ENCODE measurements at regions not wholly inside any gene's neighbourhood (a gene's known extent, or its start where the extent isn't known, plus 50 kb on each side); places are given as distances from the start of the nearest gene placed in this dataset.

DNA sequence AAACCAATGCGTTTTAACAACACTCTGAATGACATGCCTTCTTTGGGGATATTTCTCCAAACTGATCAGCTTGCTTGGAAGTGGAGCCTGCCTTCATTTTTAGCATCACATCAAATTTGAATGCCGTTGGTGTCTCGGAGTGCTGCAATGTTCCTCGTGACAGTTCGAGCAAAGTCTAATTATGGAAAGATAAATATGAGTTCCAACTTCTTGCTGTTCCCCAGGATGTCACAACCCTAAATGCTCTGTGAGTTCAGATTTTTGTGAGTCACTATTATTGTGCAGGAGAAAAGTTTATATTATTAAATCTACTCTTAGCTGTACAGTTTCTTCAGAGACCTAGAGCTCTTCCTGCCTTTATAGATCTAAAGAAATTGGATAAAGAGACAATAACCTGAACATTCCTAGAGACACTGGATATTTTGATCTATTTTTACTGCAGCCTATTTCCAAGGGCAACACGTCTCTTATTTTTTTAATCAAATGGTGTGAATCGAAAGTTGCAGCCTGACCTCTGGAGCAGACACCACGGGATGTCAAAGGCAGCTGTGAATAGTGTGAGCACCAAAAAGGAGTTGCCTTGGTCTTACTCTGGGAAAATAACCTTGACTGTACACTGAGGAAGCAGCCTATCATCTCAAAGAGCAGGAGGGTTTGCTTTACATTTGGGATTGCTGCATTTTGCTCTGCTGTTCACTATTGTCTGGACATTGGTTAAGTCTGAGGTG is 330.1 kb downstream of the TDRD15 start:
- no peak overlapping the region for H3K9ac ChIP-seq (ENCODE audit: insufficient read length)
- TF ChIP-seq POLR2AphosphoS5 (IDR thresholded peaks at IDR 0.05; ENCODE audit: borderline replicate concordance, low read depth, low read length), result no peak
- no peak for TF ChIP-seq FOXP2 (optimal IDR thresholded peaks at IDR 0.05; ENCODE audit: control extremely low read depth, extremely low read length, insufficient read depth)
- no peak for TF ChIP-seq EZH2 (IDR thresholded peaks at IDR 0.05)
- no peak overlapping the region for H3K27ac ChIP-seq
- no peak for DNase-seq (ENCODE audit: low read depth, low spot score)
- no peaks in the 10 kb centered on the region for H3K36me3 ChIP-seq (ENCODE audit: insufficient read depth, low read length)
- no peaks in the 10 kb centered on the region for H3K9me3 ChIP-seq (ENCODE audit: low read depth, low read length)
- no peak overlapping the region for H3K4me3 ChIP-seq

DNA sequence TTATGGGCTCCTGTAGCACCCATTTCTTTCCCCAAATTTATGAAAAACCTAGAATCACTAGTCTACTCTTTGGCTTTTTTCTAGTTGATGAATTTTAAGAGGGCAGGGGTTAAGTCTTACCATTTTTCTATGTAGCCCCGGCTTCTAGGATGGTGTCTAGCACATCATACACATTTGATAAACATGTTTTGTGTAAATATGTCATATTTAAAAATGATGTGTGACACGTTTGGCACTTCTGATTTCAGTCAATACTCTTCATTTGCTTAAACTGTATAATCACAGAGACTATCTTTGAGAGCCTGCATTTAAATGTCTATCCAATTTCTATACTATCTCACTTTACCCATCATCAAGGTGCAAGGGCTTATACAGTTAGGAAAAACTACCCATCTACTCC is 331.1 kb downstream of the TDRD15 start:
- Histone ChIP-seq H3K36me3 (ENCODE audit: insufficient read depth, low read length) (no peaks in the 10 kb centered on the region), H3K27ac (no peak overlapping the region), H3K9ac (ENCODE audit: insufficient read length) (no peak overlapping the region), H3K4me3 (no peak overlapping the region), H3K9me3 (ENCODE audit: low read depth, low read length) (no peaks in the 10 kb centered on the region)
- no peak for DNase-seq (ENCODE audit: low read depth, low spot score)
- TF ChIP-seq EZH2 (IDR thresholded peaks at IDR 0.05) (no peak), FOXP2 (optimal IDR thresholded peaks at IDR 0.05; ENCODE audit: control extremely low read depth, extremely low read length, insufficient read depth) (no peak), POLR2AphosphoS5 (IDR thresholded peaks at IDR 0.05; ENCODE audit: borderline replicate concordance, low read depth, low read length) (no peak)

DNA sequence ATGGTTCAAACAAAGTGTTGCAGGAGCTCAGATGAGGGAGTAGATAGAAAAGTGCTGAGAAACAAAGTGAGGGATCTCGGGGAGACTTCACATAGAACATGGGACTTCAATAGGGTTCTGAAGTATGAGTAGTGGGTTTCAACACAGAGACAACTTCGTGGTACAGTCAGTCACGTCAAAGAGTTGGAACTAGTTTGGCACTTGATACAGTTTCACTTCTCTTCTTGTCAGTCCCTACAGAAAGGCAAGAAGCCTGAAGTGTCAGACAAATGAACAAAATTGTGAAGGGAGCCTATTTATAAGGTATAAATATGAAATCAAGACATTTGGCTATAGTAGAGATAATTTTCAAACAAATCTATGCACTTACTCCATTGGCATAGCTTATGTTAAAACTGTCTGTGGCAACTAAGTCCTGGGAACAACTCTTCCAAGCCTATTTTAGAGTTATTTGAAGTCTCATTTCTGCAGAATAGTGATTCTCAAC is 338.0 kb downstream of the TDRD15 start:
- H3K36me3 ChIP-seq (ENCODE audit: insufficient read depth, low read length), result no peaks in the 10 kb centered on the region
- TF ChIP-seq EZH2 (IDR thresholded peaks at IDR 0.05), result no peak
- no peak for TF ChIP-seq FOXP2 (optimal IDR thresholded peaks at IDR 0.05; ENCODE audit: control extremely low read depth, extremely low read length, insufficient read depth)
- TF ChIP-seq POLR2AphosphoS5 (IDR thresholded peaks at IDR 0.05; ENCODE audit: borderline replicate concordance, low read depth, low read length), result no peak
- H3K4me3 ChIP-seq, result no peak overlapping the region
- no peak overlapping the region for H3K27ac ChIP-seq
- H3K9me3 ChIP-seq (ENCODE audit: low read depth, low read length), result no peaks in the 10 kb centered on the region
- no peak overlapping the region for H3K9ac ChIP-seq (ENCODE audit: insufficient read length)
- no peak for DNase-seq (ENCODE audit: low read depth, low spot score)

DNA sequence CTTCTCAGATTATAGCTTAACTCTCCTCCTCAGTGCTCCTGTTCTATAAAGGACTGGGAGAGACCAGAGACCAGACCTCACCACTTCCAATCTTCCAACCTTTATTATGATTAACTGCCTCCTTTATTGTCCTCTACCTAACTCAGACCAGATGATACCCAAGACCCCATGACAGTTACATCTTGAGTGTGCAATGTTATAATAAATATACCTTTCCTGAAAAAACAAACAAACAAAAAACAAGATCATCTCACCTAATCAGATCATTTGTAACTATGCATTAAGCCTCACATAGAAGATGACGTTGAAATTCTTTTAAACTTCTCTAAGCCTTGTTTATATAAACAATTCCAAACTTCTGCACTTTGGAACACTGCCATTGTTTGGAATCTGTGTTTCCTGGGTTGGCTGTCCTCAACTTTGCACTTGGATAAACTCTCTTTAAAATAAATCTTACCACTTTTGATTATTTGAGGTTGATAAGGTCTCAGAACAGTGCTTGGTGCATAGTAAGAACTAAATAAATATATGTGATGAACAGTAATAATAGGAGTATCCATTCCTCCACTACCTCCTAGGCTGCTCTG is 342.7 kb downstream of the TDRD15 start:
- no peak for TF ChIP-seq FOXP2 (optimal IDR thresholded peaks at IDR 0.05; ENCODE audit: control extremely low read depth, extremely low read length, insufficient read depth)
- TF ChIP-seq EZH2 (IDR thresholded peaks at IDR 0.05), result no peak
- TF ChIP-seq POLR2AphosphoS5 (IDR thresholded peaks at IDR 0.05; ENCODE audit: borderline replicate concordance, low read depth, low read length), result no peak

DNA sequence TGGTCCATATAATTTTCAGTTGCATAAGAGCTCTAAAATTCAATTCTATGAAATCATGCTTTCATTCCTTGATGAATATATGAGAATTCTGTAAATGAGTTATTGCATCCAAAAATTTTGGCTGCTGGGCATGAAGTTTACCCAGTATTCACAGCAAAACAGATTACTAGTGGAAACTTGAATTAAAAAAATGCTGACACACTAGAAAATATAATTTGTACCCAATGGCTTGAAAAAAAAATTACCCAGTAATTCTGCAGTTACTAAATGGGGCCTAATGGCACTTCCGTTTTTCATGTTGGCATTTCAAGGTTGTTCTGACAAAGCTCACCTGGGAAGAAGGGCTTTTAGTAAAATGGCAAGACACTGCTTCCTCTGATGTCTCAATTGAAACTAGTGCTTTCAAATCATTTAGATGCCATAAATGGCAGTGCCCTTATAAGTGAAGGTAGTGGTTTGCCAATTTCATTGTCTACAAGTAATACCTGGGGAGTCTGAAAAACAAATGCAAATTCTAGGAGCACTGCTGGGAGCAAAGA is 343.6 kb downstream of the TDRD15 start:
- no peaks in the 10 kb centered on the region for H3K9me3 ChIP-seq (ENCODE audit: low read depth, low read length)
- no peaks in the 10 kb centered on the region for H3K36me3 ChIP-seq (ENCODE audit: insufficient read depth, low read length)
- TF ChIP-seq POLR2AphosphoS5 (IDR thresholded peaks at IDR 0.05; ENCODE audit: borderline replicate concordance, low read depth, low read length) (no peak), EZH2 (IDR thresholded peaks at IDR 0.05) (no peak), FOXP2 (optimal IDR thresholded peaks at IDR 0.05; ENCODE audit: control extremely low read depth, extremely low read length, insufficient read depth) (no peak)
- no peak overlapping the region for H3K27ac ChIP-seq
- no peak overlapping the region for H3K9ac ChIP-seq (ENCODE audit: insufficient read length)
- no peak for DNase-seq (ENCODE audit: low read depth, low spot score)
- no peak overlapping the region for H3K4me3 ChIP-seq

More for the DNA sequence above, 342.7 kb downstream of the TDRD15 start:
- H3K27ac ChIP-seq, result no peak overlapping the region
- no peak overlapping the region for H3K4me3 ChIP-seq
- H3K9ac ChIP-seq (ENCODE audit: insufficient read length), result no peak overlapping the region
- no peaks in the 10 kb centered on the region for H3K36me3 ChIP-seq (ENCODE audit: insufficient read depth, low read length)
- no peaks in the 10 kb centered on the region for H3K9me3 ChIP-seq (ENCODE audit: low read depth, low read length)
- no peak for DNase-seq (ENCODE audit: low read depth, low spot score)

DNA sequence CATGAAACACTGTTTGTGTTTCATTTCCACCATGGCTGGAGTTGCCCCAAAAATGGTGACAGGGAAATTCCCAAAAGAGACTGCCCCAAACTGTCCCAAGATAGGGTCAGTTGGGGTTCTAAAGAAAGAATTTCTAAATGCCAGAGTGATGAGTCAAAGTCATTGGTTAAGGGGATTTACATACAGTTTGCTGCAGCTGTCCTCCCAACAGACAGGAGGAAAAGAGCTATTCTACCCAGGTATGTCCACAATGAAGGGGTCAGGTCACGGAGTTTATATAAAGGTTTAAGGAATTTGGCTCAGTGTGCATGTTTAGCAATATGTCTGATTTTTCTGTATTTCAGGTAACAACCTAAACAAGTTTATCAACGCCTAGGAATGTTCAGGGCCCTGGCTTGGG is 344.1 kb downstream of the TDRD15 start:
- no peak overlapping the region for H3K4me3 ChIP-seq
- TF ChIP-seq FOXP2 (optimal IDR thresholded peaks at IDR 0.05; ENCODE audit: control extremely low read depth, extremely low read length, insufficient read depth) (no peak), EZH2 (IDR thresholded peaks at IDR 0.05) (no peak), POLR2AphosphoS5 (IDR thresholded peaks at IDR 0.05; ENCODE audit: borderline replicate concordance, low read depth, low read length) (no peak)
- no peaks in the 10 kb centered on the region for H3K9me3 ChIP-seq (ENCODE audit: low read depth, low read length)
- DNase-seq (ENCODE audit: low read depth, low spot score), result no peak
- H3K36me3 ChIP-seq (ENCODE audit: insufficient read depth, low read length), result no peaks in the 10 kb centered on the region
- H3K27ac ChIP-seq, result no peak overlapping the region
- H3K9ac ChIP-seq (ENCODE audit: insufficient read length), result no peak overlapping the region

DNA sequence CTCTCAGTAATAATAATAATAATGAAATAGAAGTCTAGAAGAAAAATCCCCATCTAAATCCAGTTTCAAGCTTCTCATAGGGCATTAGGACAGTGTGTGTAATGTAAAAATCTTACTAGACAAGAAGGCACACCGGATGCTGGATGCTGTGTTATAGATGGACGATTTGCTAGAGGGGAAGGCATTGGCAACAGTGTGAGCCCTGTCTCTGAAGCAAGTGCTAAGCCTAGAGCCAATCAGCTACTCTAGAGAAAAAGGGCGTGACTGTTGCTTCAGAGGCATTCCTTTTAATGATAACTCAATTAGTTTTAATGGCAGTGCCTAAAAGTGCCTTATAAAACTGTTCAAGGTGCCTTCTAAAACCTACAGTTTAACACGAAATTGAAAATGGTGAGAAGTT is 344.9 kb downstream of the TDRD15 start:
- Histone ChIP-seq H3K27ac (no peak overlapping the region), H3K4me3 (no peak overlapping the region), H3K9me3 (ENCODE audit: low read depth, low read length) (no peaks in the 10 kb centered on the region), H3K36me3 (ENCODE audit: insufficient read depth, low read length) (no peaks in the 10 kb centered on the region), H3K9ac (ENCODE audit: insufficient read length) (no peak overlapping the region)
- TF ChIP-seq FOXP2 (optimal IDR thresholded peaks at IDR 0.05; ENCODE audit: control extremely low read depth, extremely low read length, insufficient read depth), result no peak
- no peak for TF ChIP-seq POLR2AphosphoS5 (IDR thresholded peaks at IDR 0.05; ENCODE audit: borderline replicate concordance, low read depth, low read length)
- no peak for TF ChIP-seq EZH2 (IDR thresholded peaks at IDR 0.05)
- DNase-seq (ENCODE audit: low read depth, low spot score), result no peak

DNA sequence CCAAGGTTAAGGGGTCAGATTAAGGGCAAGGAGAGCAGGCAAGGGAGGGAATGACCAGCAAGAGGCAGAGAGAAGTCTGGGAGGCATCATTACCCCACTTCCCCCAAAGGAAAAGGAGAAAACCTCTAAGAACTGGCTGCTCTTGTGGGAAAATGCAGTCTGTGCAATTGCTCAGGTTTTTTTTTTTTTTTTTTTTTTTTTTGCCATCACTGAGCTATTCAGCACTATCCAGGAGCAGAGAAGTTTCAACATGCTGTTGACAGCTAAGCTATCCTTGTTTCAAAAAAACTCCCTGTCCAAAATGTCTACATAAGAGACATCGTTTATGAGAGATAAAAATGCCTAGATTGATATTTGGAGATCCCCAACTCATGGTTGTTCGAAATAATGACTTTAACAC is 345.4 kb downstream of the TDRD15 start:
- DNase-seq (ENCODE audit: low read depth, low spot score), result no peak
- TF ChIP-seq POLR2AphosphoS5 (IDR thresholded peaks at IDR 0.05; ENCODE audit: borderline replicate concordance, low read depth, low read length) (no peak), FOXP2 (optimal IDR thresholded peaks at IDR 0.05; ENCODE audit: control extremely low read depth, extremely low read length, insufficient read depth) (no peak), EZH2 (IDR thresholded peaks at IDR 0.05) (no peak)
- Histone ChIP-seq H3K9ac (ENCODE audit: insufficient read length) (no peak overlapping the region), H3K27ac (no peak overlapping the region), H3K9me3 (ENCODE audit: low read depth, low read length) (no peaks in the 10 kb centered on the region), H3K4me3 (no peak overlapping the region), H3K36me3 (ENCODE audit: insufficient read depth, low read length) (no peaks in the 10 kb centered on the region)

Data from SK-N-MC (cell line).